NCI-H2107 treated with DMSO at 0.1 percent for 48 hours (cell line): ENCODE measurements at regions not wholly inside any gene's neighbourhood (a gene's known extent, or its start where the extent isn't known, plus 50 kb on each side); places are given as distances from the start of the nearest gene placed in this dataset.
"Not testable (repeated sequence)": the region's sequence is repeated elsewhere in the genome, so short reads cannot be mapped to it uniquely, and the experiment has no call there.

Source experiments
- DNase-seq: peaks from one replicate; lab custom pipeline; 2025; ENCODE audit not compliant: unreplicated experiment; lab: John Stamatoyannopoulos, UW

DNA sequence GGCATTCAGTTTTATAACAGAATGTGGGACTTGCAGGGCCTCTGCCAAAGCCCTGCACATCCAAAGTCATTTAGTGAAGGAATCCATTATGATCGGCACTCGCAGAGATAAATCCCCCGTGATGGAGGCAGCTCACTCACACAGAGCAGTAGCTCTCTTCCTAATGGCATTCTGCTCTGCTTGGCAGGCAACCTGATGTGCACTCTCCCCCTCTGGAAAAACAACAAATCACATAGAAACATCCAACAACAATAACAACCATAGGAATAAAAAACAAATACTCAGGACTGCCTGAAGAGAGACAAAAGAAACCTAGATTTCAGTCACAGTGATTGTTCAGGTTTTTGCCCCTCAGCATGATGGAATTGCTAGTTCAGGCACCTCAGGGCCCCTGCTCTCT, 59.7 kb downstream of the NAA11 start:
- DNase-seq = no peak

- no peak for DNase-seq
These were observed 66.6 kb downstream of the NAA11 start for GRCh38 chr4:79259242-79259641.

GRCh38 chr4:79258614-79259176, 67.2 kb downstream of the NAA11 start:
- DNase-seq = no peak

DNA sequence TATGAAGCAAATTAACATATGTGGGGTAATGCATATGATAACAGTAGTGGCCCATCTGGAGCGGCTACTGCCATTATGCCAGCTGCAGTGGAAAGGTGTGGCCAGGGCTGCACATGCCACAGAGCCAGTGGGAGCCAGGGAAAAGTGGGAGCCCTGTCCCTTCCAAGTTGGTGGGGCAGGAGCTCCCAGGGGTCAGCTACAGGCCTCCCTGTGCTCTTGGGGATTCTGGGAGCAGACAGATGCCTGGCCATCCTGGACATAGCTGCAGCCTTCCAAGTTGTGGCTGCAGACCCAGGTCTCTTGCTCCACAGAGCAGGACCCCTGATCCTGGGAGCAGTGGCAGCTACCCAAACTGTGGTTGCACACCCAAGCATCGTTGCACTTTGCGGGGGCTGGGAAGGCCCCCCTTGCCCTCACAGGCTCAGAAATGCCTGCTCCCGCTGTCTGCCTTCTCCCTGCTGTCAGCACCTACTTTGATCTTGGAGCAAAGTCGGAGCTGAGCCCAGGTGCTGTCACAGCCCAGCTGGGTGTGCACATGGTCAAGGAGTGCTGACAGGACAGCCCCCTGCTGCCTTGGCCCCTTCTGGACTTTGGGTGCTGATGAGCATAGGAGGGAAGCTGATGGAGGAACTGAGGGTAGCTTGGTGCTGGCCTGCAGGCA, 67.8 kb downstream of the NAA11 start:
- no peak for DNase-seq

DNA sequence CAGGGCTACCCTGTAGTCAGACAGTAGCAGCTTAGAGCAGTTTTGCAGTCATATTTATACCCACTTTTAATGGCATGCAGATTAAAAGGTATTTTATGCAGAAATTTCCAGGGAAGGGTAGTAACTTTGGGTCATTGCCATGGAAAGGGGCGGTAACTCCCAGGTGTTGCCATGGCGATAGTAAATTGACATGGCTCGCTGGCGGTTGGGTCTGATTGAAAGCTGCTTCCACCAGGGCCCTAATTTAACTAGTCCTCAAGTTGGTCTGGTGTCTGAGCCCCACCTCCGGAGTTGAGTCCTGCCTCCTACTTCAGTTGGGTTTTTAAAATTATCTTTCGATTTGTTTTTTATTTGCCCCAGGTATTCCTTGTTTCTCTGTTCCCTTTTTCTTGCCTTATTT, 70.1 kb downstream of the NAA11 start:
- DNase-seq = no peak

DNA sequence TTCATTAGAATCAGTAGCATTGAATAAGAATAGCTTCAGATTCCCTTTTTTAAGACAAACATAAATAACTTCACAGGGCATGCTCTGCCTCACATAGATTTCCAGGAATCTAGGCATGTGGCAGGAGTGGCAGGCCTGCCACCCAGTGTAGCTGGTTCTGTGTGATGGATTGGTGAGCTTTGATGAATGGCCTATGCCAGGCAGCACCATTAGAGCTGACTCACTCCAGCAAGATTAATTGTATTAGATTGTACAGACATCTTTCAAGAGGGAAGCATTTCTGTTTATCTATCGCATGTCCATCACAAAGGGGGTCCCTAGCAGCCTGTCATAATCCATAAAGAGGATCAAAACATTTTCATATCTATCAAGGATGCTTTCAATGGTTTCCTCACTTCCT, 71.9 kb downstream of the NAA11 start:
- no peak for DNase-seq

DNA sequence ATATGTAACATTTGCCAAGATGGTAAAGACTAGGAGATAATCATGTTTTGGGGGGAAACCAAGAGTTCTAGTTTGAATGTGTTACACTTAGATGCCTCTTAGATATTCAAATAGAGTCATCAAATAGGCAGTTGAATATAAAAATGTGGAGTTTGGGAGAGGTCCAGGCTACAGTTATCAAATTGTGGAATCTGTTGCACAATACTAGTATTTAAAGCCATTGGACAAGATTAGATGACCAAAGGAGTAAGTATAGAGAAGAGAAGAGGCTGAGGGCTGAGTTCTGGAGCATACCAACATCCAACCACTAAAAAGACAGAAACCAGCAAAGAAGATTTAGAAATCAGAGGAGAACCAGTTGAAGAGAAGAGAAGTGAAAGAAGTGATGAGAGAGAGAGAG, 72.7 kb downstream of the NAA11 start:
- DNase-seq = no peak

DNA sequence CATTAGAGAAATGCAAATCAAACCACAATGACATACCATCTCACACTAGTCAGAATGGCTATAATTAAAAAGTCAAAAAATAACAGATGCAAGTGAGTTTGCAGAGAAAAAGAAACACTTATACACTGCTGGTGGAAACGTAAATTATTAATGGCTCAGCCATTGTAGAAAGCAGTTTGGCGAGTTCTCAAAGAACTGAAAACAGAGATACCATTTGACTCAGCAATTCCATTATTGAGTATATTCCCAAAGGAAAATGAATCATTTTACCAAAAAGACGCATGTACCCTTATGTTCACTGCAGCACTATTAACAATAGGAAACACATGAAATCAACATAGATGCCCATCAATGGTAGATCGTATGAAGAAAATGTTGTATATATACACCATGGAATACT, 75.0 kb downstream of the NAA11 start:
- no peak for DNase-seq

GRCh38 chr4:79249881-79250503, 75.9 kb downstream of the NAA11 start:
- no peak for DNase-seq

DNA sequence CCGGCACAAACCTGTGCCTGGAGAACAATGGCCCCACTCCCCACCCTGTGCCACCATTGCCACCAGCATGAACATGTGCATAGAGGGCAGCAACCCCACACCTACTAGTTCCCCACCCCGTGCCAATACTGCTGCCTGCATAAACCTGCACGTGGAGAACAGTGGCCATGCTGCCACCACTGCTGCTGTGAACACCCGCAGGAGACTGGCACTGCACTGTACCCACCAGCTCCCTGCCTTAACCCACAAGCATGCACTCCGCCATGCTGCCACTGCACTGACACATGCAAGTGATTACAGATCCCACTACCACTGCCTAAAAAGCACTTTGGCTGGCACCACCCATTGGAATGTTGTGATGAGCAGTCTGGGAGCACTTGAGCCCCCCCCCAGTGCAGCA, 77.3 kb downstream of the NAA11 start:
- no peak for DNase-seq

DNA sequence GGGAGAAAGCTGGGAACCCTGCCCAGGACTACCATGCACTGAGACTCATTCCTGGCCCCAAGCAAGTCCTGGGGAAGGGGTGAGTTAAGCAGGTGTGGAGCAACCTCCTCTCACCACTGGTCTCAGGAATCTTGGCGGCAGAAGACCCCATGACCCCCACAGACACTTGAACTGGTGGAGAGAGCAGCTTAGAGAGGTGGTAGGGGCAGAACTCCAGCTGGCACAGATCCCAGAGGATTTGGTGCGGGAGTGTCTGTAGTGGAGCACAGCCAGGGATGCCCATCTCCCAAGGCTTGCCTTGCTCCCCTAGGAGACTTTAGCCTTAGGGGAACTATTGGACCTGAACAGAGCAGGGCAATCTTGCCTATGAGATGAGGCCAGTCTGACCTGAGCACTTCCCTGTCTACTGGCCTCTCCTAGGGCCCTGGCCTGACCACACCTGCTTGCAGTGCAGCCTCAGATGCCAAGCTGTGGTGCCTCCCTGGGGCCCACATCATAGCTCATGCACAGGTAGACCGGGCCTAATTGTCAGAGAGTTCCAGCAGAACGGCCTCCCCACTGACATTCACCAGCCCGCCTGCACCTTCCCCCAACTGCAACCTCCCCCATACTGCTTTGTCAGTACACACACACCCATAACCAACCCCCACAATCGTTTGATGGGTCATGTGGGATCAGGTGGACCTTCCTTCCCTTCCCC, 78.0 kb downstream of the NAA11 start:
- DNase-seq = no peak

DNA sequence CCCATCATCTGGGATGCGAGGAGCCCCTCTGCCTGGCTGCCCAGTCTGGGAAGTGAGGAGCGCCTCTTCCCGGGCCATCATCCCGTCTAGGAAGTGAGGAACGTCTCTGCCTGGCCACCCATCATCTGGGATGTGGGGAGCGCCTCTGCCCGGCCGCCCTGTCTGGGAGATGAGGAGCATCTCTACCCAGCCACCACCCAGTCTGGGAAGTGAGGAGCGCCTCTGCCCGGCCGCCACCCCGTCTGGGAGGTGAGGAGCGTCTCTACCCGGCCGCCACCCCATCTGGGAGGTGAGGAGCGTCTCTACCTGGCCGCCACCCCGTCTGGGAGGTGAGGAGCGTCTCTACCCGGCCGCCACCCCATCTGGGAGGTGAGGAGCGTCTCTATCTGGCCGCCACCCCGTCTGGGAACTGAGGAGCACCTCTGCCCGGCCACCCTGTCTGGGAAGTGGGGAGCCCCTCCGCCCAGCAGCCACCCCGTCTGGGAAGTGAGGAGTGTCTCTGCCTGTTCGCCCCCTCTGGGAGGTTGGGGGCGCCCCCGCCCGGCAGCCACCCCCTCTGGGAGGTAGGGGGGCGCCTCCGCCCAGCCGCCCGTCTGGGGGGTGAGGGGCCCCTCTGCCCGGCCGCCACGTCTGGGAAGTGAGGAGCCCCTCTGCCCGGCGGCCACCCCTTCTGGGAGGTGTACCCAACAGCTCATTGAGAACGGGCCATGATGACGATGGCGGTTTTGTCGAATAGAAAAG, 80.5 kb downstream of the NAA11 start:
- not testable (repeated sequence) for DNase-seq

DNA sequence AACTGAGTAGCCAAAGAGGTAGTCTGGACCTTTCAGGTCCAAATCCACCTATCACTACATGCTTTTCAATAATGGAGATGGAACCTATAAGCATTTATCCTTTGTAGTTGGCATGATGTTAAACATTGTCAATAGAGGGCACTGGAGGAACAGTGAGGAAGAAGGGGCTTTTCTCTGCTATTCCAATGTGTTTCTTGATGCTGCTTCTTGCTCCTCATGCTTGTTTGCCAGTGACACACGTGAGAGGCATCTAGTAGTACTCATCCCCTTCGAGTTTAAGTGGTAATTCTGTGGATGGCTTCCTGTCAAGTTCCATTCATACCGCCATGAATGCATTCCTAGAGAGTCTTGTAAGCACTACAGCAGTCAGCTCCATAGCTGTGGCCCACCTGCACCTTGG, 84.0 kb downstream of the NAA11 start:
- DNase-seq = peak; percentile 6

DNA sequence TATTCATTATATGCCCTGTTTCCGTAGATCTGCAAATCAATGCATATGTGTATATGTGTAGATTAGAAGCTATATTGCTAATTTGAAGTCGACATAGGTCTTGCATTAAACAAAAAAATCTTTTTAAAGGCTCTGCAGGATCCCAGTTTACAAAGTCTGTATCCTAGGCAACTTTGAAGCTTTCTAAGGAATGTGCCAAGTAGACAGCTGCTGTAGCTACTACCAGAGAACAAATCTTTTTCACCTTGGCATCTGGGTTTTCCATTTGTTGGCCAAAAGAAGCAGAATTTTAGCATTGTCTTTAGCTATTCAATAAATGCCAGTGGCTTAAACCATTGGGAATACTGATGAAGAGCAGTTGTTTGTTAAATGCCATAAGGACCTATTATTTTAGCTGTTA, 88.0 kb downstream of the NAA11 start:
- DNase-seq = no peak

DNA sequence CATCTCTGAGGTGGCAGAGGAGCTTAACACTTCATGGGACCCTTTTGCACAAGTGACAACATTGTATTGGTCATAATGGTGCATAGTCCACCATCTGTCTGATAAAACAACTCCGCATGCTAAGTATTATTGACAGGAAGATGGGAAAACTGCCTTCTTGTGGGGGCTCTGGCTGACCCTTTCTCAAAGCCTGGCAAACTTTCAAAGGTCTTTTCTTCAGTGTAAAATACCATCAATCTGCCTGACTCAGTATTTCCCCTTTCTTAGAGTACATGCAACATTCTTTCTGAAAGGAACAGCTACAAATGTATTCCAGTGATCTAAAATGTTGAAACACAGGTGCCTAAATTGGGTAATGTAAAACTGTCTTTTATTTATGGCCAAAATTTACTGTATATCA, 89.1 kb downstream of the NAA11 start:
- DNase-seq = no peak

GRCh38 chr4:79235095-79235494, 90.8 kb downstream of the NAA11 start:
- no peak for DNase-seq

GRCh38 chr4:79233820-79234219, 92.0 kb downstream of the NAA11 start:
- no peak for DNase-seq

GRCh38 chr4:79232540-79232939, 93.3 kb downstream of the NAA11 start:
- no peak for DNase-seq

- DNase-seq = no peak
These were observed 98.0 kb downstream of the NAA11 start for GRCh38 chr4:79227860-79228259.

GRCh38 chr4:79225360-79225759, 100.5 kb downstream of the NAA11 start:
- peak; percentile 39 for DNase-seq

GRCh38 chr4:79224777-79225104, 101.1 kb downstream of the NAA11 start:
- DNase-seq = no peak
